ENCODE measurements at regions not wholly inside any gene's neighbourhood (a gene's known extent, or its start where the extent isn't known, plus 50 kb on each side); places are given as distances from the start of the nearest gene placed in this dataset.

- Mint-ChIP-seq H3K27ac (no peak overlapping the region), H3K9me3 (ENCODE audit: insufficient read depth) (no peaks in the 10 kb centered on the region), H3K27me3 (no peaks in the 10 kb centered on the region), H3K4me3 (no peak overlapping the region), H3K4me1 (no peaks in the 10 kb centered on the region)
- Histone ChIP-seq H4K20me1 (ENCODE audit: control insufficient read depth, insufficient read depth, low read length, poor library complexity, severe bottlenecking) (no peaks in the 10 kb centered on the region), H2AFZ (ENCODE audit: insufficient read depth, low read depth, low read length, poor library complexity, severe bottlenecking) (no peak overlapping the region), H3K27ac (ENCODE audit: low read length in 2 of 2) (no peak overlapping the region), H3K27me3 (replicated peaks in 1 of 4; ENCODE audit: control extremely low read depth in 1 of 4, control insufficient read depth in 3 of 4, insufficient read depth in 4 of 4, low read length in 3 of 4) (no peaks in the 10 kb centered on the region), H3K9me3 (ENCODE audit: control extremely low read depth in 1 of 3, control insufficient read depth in 2 of 3, insufficient read depth in 1 of 3, low read length in 2 of 3) (no peaks in the 10 kb centered on the region), H3K4me3 (ENCODE audit: control extremely low read depth in 1 of 5, extremely low read depth in 1 of 5, insufficient read depth in 1 of 5, low read depth in 2 of 5, low read length in 4 of 5) (no peak overlapping the region), H3K36me3 (replicated peaks in 1 of 2; ENCODE audit: control extremely low read depth in 1 of 2, control insufficient read depth in 1 of 2, extremely low read depth in 1 of 2, insufficient read depth in 2 of 2, low read length in 1 of 2) (no peaks in the 10 kb centered on the region), H3K4me1 (ENCODE audit: control insufficient read depth in 2 of 2, insufficient read depth in 2 of 2, low read length in 2 of 2) (no peaks in the 10 kb centered on the region), H3K9ac (ENCODE audit: low read length) (no peak overlapping the region), H3K79me2 (ENCODE audit: control insufficient read depth, insufficient read depth, low read length) (no peaks in the 10 kb centered on the region), H3K4me2 (replicated peaks; ENCODE audit: low read depth, low read length, poor library complexity, severe bottlenecking) (no peak overlapping the region)
- ChIA-PET CTCF (no interaction called here), POLR2A (no interaction called here)
- intact Hi-C loops (cut with micrococcal nuclease): no loop called here
- TF ChIP-seq CTCF (IDR thresholded peaks at IDR 0.05): no peak
- no peak for TF ChIP-seq EZH2 (IDR thresholded peaks at IDR 0.05; ENCODE audit: borderline replicate concordance, insufficient read depth, low read depth, low read length, poor library complexity, severe bottlenecking)
- ATAC-seq (ENCODE audit: low read depth) (no peak), DNase-seq (no peak)
- WGBS (ENCODE audit: insufficient coverage): no CpG with 5 or more reads among the region's 1 CpG
These were observed 521.4 kb upstream of the SEMA3D start for GRCh38 chr7:85708221-85708620.

- Histone ChIP-seq H4K20me1 (ENCODE audit: control insufficient read depth, insufficient read depth, low read length, poor library complexity, severe bottlenecking) (no peaks in the 10 kb centered on the region), H3K27me3 (replicated peaks in 1 of 4; ENCODE audit: control extremely low read depth in 1 of 4, control insufficient read depth in 3 of 4, insufficient read depth in 4 of 4, low read length in 3 of 4) (no peaks in the 10 kb centered on the region), H3K36me3 (replicated peaks in 1 of 2; ENCODE audit: control extremely low read depth in 1 of 2, control insufficient read depth in 1 of 2, extremely low read depth in 1 of 2, insufficient read depth in 2 of 2, low read length in 1 of 2) (no peaks in the 10 kb centered on the region), H3K79me2 (ENCODE audit: control insufficient read depth, insufficient read depth, low read length) (no peaks in the 10 kb centered on the region), H3K9me3 (ENCODE audit: control extremely low read depth in 1 of 3, control insufficient read depth in 2 of 3, insufficient read depth in 1 of 3, low read length in 2 of 3) (no peaks in the 10 kb centered on the region), H3K4me1 (ENCODE audit: control insufficient read depth in 2 of 2, insufficient read depth in 2 of 2, low read length in 2 of 2) (no peaks in the 10 kb centered on the region), H2AFZ (ENCODE audit: insufficient read depth, low read depth, low read length, poor library complexity, severe bottlenecking) (no peak overlapping the region), H3K4me3 (ENCODE audit: control extremely low read depth in 1 of 5, extremely low read depth in 1 of 5, insufficient read depth in 1 of 5, low read depth in 2 of 5, low read length in 4 of 5) (no peak overlapping the region), H3K27ac (ENCODE audit: low read length in 2 of 2) (no peak overlapping the region), H3K4me2 (replicated peaks; ENCODE audit: low read depth, low read length, poor library complexity, severe bottlenecking) (no peak overlapping the region), H3K9ac (ENCODE audit: low read length) (no peak overlapping the region)
- intact Hi-C loops (cut with micrococcal nuclease): no loop called here
- DNase-seq (no peak), ATAC-seq (ENCODE audit: low read depth) (no peak)
- no peaks in the 10 kb centered on the region for H3K27me3 Mint-ChIP-seq
- WGBS (ENCODE audit: insufficient coverage): no CpG with 5 or more reads among the region's 2 CpGs
- ChIA-PET CTCF (no interaction called here), POLR2A (no interaction called here)
- H3K27ac Mint-ChIP-seq: no peak overlapping the region
- H3K9me3 Mint-ChIP-seq (ENCODE audit: insufficient read depth): no peaks in the 10 kb centered on the region
- H3K4me3 Mint-ChIP-seq: no peak overlapping the region
- TF ChIP-seq CTCF (IDR thresholded peaks at IDR 0.05) (no peak), EZH2 (IDR thresholded peaks at IDR 0.05; ENCODE audit: borderline replicate concordance, insufficient read depth, low read depth, low read length, poor library complexity, severe bottlenecking) (no peak)
- no peaks in the 10 kb centered on the region for H3K4me1 Mint-ChIP-seq
These were observed 518.2 kb upstream of the SEMA3D start for GRCh38 chr7:85705076-85705475.
